Fibroblast of skin of right quadriceps (primary cell): ENCODE measurements at regions not wholly inside any gene's neighbourhood (a gene's known extent, or its start where the extent isn't known, plus 50 kb on each side); places are given as distances from the start of the nearest gene placed in this dataset.

ENCODE experiments used
- DNase-seq: peaks from one replicate; pipeline ENCODE4 v3.0.0-alpha.2; 2013

DNA sequence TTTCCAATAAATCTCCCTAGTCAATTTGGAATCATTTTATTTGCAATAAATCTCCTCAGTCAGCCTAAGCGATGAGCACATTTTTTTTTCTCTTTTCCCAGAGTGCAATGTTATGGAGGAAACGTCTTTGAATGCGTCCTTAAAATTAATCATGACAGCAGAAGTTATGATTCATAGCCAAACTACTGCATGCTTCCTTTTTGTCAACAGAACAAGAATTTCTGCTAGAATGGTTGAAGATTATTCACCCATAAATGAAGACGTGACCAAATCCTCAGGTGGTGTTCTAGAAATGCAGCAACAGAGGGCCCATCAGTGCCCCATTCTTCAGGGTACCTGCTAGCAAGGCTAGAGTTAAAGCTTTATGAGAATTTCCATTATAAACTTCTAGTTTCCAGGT is 407.9 kb upstream of the PKN2 start:
- DNase-seq, result peak; percentile 77

GRCh38 chr1:88284066-88284465 is 400.0 kb upstream of the PKN2 start:
- no peak for DNase-seq

GRCh38 chr1:88284666-88285366 is 399.3 kb upstream of the PKN2 start:
- no peak for DNase-seq

DNA sequence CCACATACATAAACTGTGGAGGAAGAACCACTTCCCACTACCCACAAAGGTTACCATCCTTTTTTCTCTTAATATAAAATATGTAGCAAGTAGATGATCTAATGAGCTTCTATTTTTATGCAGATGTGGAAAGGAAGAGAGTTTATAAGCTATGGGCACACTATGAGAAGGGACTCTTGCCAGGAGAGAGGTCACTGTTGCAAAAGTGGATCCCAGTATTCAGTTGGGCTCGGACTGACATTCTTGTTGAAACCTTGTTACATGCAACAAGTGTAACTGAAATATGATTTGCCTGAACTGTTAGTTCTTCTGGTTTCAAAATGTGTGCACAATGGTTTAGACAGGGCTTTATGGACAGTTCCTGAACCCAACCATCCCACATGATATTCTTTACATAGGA is 397.4 kb upstream of the PKN2 start:
- no peak for DNase-seq

DNA sequence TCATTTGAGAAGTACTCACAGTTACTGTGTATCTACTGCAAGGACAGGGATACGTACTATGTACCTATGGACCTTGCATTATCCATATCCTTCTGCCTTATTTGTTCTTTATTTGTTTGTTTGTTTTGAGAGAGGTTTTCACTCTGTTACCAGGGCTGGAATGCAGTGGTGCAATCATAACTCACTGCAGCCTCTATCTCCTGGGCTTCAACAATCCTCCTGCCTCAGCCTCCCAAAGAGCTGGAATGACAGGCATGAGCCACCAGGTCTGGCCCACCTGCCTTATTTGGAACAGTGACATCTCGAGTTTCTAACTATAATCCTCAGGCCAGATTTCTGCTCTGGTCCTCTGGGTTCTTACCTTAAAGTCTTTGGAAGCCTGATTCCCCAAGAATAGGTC is 395.5 kb upstream of the PKN2 start:
- no peak for DNase-seq

- no peak for DNase-seq
These were observed 394.5 kb upstream of the PKN2 start for GRCh38 chr1:88289401-88290102.

DNA sequence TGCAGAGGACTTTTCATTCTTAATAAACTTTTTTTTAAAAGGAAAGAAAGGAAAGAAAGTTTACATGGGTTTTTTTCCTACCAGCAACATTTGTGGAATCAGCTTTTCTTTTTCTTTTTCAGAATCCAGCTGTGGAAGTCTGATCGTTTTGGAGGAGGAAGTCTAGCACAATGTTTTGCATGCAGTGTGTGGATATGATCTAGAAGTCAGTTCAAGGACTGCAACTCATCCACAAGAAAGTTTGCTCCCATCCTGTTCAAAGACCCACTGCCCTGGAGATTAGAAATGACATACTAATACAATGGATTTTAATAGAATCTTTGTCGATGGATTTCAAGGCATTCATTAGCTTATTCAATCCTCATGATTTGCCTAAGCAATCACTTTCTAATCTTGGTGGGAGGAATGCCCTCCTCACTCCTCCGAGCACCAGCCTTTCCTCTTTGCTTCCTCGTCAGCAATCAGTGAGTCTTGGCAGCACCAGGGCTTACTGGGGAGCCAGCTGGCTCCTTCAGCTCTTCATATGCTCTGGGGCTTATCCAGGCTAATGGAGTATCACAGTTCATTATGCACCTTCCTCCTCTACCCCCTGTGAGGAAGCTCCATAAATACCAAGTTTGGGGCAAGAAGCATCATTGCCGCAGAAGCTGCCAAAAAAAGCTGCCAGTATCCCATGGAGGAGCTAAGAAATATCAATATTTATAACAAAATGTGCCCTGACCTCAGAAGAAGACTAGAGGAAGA is 392.3 kb upstream of the PKN2 start:
- DNase-seq, result no peak

GRCh38 chr1:88293691-88294190 is 390.3 kb upstream of the PKN2 start:
- DNase-seq, result no peak

GRCh38 chr1:88296227-88296626 is 387.8 kb upstream of the PKN2 start:
- no peak for DNase-seq

DNA sequence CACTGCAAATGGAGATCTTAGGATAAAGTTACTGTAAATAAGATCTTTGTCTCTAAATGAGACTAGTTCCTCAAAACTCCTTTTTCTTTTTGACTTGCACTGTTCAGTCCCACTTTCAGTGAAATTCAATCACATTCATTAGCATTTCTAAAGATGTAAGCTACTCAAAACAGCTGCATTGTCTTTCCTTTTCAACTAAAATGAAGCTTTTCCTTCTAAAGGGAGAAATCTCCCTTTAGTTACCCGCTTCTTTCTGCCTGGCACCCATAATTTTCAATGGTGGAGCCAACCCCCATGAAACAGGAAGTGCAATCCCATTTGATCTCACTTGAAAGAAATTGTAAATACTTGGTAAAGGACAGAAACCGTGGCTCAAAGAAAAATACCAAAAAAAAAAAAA is 387.4 kb upstream of the PKN2 start:
- no peak for DNase-seq

DNA sequence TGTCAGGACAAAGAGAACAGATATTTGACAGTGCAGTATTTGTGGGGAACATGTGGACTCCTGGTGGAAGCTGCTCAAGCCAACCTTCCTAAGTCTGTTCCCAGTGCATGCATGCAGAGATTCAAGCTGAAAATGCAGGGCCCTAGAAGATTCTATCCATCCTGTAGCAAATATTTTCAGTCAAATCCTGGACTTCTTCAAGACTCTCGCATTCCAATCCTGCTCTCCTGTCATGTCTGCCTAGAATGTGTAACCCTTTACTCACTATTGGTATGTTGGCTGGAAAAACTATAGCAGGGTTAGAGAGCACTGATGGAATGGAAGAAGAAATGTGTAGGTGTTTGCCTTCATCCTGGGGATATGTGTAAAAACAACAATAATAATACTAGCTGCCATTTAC is 385.6 kb upstream of the PKN2 start:
- DNase-seq, result peak; percentile 20

DNA sequence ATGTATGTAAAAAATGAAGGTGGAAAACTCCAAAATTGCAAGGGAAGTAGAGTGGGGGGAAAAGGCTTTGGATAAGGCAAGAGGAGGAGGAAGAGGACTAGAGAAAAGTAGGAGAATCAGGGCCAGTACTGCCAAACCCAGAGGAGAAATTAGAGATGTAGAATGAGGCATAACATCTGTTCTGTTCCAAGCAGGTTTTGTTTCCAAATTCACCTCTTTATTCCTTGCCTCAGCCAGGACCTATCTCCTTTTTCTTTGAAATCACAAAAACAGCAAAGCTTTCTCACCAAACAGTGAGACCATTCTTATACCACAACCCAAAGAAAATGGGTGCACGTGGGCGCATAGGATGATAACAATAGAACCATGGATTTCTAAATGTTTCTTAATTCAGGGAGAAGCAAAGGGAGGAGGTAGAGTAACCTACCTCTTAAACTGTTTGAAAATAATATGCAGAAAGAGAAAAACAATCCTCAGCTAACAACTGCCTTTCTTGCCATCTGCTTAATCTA is 383.3 kb upstream of the PKN2 start:
- DNase-seq, result no peak

DNA sequence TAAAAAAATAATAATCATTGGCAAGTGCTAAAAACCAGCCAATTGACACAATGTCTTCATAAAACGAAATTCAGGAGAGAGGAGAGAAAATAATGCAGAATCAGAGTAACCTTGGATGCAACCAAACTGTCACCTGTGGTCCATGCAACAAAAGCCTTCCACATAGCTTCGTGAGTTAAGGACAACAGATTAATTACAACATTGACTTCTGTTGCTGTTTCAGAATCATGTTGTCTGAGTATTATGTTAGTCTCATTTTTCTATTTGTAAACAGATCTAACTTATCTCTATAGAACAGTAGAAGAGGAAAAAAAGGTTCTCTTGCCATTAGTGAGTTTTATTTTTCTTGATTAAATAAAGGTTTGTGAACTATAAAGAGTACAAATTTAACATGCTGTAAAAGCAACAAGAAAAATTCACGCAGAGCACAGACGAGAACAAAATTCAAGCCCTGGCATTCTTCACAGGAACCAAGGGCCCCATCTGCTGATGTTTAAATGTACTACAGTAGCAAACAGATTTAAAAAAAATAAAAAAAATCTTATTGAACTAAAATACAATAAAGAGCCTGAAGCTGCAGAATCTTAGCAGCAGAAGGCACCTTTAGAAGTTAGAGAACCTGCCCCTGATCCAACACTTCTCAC is 381.1 kb upstream of the PKN2 start:
- peak; percentile 39 for DNase-seq

DNA sequence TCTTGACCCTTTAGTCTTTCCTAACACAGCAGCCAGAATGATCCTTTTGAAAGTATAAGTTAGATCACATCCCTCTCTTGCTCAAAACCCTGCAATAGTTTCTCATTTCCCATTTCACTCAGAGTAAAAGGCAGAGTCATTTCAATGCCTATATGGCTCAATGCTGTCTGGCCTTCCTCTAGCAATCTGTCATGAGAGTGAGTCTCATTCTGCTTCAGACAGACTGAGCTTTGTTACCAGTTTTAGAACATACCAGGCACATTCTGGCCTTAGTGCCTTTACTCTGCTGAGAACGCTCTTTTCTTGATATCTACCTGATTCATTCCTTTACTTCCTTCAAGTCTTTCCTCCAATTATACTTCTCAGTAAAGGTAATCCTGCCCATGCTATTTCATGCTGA is 372.8 kb upstream of the PKN2 start:
- no peak for DNase-seq

GRCh38 chr1:88311907-88312306 is 372.2 kb upstream of the PKN2 start:
- DNase-seq, result no peak

- no peak for DNase-seq
These were observed 366.7 kb upstream of the PKN2 start for GRCh38 chr1:88317396-88317795.

DNA sequence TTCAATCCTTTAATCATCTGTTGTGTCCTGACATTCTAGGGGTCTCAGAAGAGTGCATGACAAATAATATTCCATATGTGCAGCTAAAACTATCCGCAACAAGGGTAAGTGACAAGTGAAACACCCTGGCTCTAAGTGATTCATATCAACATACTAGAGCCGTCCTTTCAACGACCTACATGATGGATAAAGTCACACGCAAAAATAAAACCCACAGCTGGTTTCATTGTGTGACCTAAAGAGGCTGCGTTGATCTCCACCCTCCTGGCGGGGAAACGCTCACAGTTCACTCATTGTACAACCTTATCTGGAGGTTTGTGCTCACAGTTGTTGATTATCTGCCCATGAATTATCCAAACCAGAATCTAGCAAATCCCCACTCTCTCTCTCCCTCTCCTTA is 365.3 kb upstream of the PKN2 start:
- DNase-seq, result no peak

- DNase-seq, result no peak
These were observed 363.8 kb upstream of the PKN2 start for GRCh38 chr1:88320291-88320690.

- no peak for DNase-seq
These were observed 362.4 kb upstream of the PKN2 start for GRCh38 chr1:88321706-88322105.

GRCh38 chr1:88324899-88325298 is 359.2 kb upstream of the PKN2 start:
- no peak for DNase-seq

- peak; percentile 91 for DNase-seq
These were observed 356.4 kb upstream of the PKN2 start for GRCh38 chr1:88327391-88328267.

- DNase-seq, result no peak
These were observed 353.9 kb upstream of the PKN2 start for GRCh38 chr1:88330201-88330600.
